NCI-H345 treated with DMSO at 0.1 percent for 48 hours (cell line): ENCODE measurements at regions not wholly inside any gene's neighbourhood (a gene's known extent, or its start where the extent isn't known, plus 50 kb on each side); places are given as distances from the start of the nearest gene placed in this dataset.

Experiments used
- DNase-seq: peaks from one replicate; lab custom pipeline; 2025; ENCODE audit not compliant: unreplicated experiment; lab: John Stamatoyannopoulos, UW

- no peak for DNase-seq
These were observed 50.6 kb upstream of the GATB start for GRCh38 chr4:151811403-151811802.
